ENCODE measurements at regions not wholly inside any gene's neighbourhood (a gene's known extent, or its start where the extent isn't known, plus 50 kb on each side); places are given as distances from the start of the nearest gene placed in this dataset.

DNA sequence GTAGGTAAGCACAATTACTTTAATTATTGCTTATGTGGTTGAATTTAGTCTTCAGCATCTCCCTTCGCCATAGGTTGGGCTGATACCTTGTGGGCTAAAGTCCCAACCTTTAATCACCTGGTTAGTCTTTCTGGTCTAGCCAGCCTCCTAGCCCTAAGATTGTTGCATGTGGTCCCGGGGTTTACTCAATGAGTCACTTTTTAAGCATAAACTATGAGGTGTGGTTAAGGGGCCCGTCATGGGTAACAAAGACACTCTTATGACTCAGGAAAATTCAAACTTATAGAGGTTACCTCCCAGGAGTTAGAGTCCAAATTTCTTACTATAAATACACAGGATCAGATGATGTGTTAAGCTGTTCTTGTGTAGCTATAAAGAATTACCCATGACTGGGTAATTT is 841.6 kb downstream of the TRIB2 start:
- TF ChIP-seq POLR2AphosphoS5 (IDR thresholded peaks at IDR 0.05; ENCODE audit: low read depth, low read length) (no peak), POLR2A (IDR thresholded peaks at IDR 0.05; ENCODE audit: low read depth, low read length) (no peak), TAF1 (IDR thresholded peaks at IDR 0.05; ENCODE audit: low read depth, low read length) (no peak)
